ENCODE measurements at regions not wholly inside any gene's neighbourhood (a gene's known extent, or its start where the extent isn't known, plus 50 kb on each side); places are given as distances from the start of the nearest gene placed in this dataset.

DNA sequence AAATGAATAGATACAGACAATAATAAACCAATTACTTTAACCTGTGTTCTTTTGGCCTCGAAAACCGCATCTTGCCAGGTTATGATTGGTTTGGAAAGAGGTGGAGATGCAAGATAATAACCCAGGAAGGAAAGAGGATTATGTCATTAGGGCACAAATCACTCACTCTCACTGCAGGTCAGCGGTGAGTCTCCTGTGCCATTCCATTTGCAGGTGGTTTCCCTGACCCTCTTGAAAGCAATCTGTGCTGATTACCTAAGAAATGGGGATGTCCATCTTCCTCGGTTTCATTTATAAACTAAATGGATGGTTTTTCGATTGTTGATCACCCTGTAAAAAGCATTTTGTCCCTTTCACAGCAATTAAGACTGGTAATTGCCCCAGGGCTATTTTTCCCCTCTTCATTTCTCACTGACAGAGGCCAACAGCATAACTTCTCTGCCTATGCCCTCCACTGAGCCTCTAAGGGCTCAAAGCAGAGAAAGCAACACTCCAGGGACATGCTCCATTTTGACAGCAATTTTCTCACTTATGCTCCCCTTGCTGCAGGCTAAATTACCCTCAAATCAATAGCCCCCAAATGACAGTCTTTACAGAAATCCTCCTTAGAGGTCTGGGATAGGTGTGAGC lies 257.5 kb downstream of the IPMK start:
- WGBS (ENCODE audit: insufficient coverage, low coverage, low lambda C conversion rate, missing lambda C conversion rate): 66% methylated on average over 5 of the region's 5 CpGs

DNA sequence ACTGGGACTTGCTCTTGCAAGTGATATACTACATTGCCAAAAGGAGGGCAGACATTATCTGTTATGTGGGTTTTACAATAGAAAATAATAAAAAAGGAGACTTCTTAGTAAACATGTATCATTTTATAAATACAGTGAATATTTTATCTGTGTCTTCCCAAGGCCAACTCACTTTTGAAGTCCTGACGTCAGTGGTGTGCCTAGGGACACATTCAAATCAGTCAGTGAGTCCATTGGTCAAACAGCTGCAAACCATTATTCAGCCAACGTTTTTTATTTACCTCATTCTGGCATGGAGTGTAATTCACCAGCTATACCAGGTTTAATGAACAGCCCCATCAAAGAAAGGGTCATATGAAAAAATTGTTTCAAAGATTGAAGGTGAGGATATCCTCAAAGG lies 263.7 kb downstream of the IPMK start:
- Histone ChIP-seq H3K36me3 (no peaks in the 10 kb centered on the region), H3K27ac (no peak overlapping the region), H3K4me3 (no peak overlapping the region), H3K4me1 (no peaks in the 10 kb centered on the region), H3K27me3 (no peaks in the 10 kb centered on the region), H3K9me3 (no peaks in the 10 kb centered on the region)
- WGBS (ENCODE audit: insufficient coverage, low coverage, low lambda C conversion rate, missing lambda C conversion rate): 25% methylated on average over 2 of the region's 2 CpGs
- intact Hi-C loops (cut with DNase I): no loop called here
- TF ChIP-seq, protein P1, sequence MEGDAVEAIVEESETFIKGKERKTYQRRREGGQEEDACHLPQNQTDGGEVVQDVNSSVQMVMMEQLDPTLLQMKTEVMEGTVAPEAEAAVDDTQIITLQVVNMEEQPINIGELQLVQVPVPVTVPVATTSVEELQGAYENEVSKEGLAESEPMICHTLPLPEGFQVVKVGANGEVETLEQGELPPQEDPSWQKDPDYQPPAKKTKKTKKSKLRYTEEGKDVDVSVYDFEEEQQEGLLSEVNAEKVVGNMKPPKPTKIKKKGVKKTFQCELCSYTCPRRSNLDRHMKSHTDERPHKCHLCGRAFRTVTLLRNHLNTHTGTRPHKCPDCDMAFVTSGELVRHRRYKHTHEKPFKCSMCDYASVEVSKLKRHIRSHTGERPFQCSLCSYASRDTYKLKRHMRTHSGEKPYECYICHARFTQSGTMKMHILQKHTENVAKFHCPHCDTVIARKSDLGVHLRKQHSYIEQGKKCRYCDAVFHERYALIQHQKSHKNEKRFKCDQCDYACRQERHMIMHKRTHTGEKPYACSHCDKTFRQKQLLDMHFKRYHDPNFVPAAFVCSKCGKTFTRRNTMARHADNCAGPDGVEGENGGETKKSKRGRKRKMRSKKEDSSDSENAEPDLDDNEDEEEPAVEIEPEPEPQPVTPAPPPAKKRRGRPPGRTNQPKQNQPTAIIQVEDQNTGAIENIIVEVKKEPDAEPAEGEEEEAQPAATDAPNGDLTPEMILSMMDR (IDR thresholded peaks at IDR 0.05): no peak
- TF ChIP-seq POLR2A (IDR thresholded peaks at IDR 0.05): no peak
- no peak for ATAC-seq
- DNase-seq: no peak

More for the DNA sequence above, 257.5 kb downstream of the IPMK start:
- DNase-seq (no peak), ATAC-seq (no peak)
- Histone ChIP-seq H3K4me1 (no peaks in the 10 kb centered on the region), H3K4me3 (no peak overlapping the region), H3K27me3 (no peaks in the 10 kb centered on the region), H3K27ac (no peak overlapping the region), H3K36me3 (no peaks in the 10 kb centered on the region), H3K9me3 (no peaks in the 10 kb centered on the region)
- TF ChIP-seq POLR2A (IDR thresholded peaks at IDR 0.05): no peak
- TF ChIP-seq, protein P1 (IDR thresholded peaks at IDR 0.05): no peak
- intact Hi-C loops (cut with DNase I): no loop called here

DNA sequence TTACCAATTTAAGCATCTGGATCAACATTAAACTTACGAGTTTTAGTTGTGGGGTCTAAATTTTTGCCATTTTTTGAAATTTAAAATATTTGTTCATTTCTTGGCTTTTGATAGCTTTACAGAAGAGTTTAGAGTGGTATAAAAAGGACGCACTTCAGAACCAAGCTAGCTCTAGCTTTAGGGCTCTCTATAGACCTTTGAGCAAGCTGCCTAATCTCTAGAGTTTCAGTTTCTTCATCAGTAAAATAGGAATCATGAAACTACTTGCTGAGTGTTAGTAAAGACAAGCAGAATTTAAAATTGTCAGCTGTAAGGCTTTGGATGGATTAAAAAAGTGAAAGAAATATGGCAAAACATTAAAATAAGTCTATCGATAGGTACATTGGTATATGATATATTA lies 266.5 kb downstream of the IPMK start:
- 69% methylated on average over 3 of the region's 3 CpGs for WGBS (ENCODE audit: insufficient coverage, low coverage, low lambda C conversion rate, missing lambda C conversion rate)
- no peaks in the 10 kb centered on the region for H3K27me3 ChIP-seq
- intact Hi-C loops (cut with DNase I): no loop called here
- no peaks in the 10 kb centered on the region for H3K36me3 ChIP-seq
- ATAC-seq (no peak), DNase-seq (no peak)
- H3K9me3 ChIP-seq: no peaks in the 10 kb centered on the region
- TF ChIP-seq, protein P1 (IDR thresholded peaks at IDR 0.05): no peak
- TF ChIP-seq POLR2A (IDR thresholded peaks at IDR 0.05): no peak
- no peak overlapping the region for H3K27ac ChIP-seq
- H3K4me1 ChIP-seq: no peaks in the 10 kb centered on the region
- no peak overlapping the region for H3K4me3 ChIP-seq

DNA sequence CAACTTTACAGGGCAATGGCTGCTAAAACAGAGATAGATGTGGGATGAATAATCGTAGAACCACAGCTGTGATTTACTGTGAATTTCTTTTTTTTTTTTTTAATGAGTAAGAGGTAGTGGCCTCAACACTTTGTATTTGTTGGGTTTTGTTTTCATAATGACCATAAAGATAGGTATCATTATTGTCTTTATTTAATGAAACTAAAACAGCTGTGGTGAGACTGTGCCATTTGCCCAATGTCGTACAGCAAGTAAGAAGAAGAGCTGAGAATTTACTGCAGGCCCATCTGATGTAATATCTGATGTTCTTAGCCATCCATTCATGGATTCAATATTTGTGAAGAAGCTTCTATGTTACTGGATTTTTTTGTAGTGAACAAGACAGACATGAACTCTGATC lies 271.2 kb downstream of the IPMK start:
- ATAC-seq: no peak

More for the DNA sequence above, 271.2 kb downstream of the IPMK start:
- DNase-seq: no peak
- Histone ChIP-seq H3K27ac (no peak overlapping the region), H3K4me3 (no peak overlapping the region), H3K27me3 (no peaks in the 10 kb centered on the region), H3K36me3 (no peaks in the 10 kb centered on the region), H3K9me3 (no peaks in the 10 kb centered on the region), H3K4me1 (no peaks in the 10 kb centered on the region)
- WGBS (ENCODE audit: insufficient coverage, low coverage, low lambda C conversion rate, missing lambda C conversion rate): 75% methylated on average over 2 of the region's 2 CpGs
- no peak for TF ChIP-seq POLR2A (IDR thresholded peaks at IDR 0.05)
- TF ChIP-seq, protein P1 (IDR thresholded peaks at IDR 0.05): no peak
- intact Hi-C loops (cut with DNase I): no loop called here
